HG02798 (cell line): ENCODE measurements at regions not wholly inside any gene's neighbourhood (a gene's known extent, or its start where the extent isn't known, plus 50 kb on each side); places are given as distances from the start of the nearest gene placed in this dataset.
"Not testable (repeated sequence)": the region's sequence is repeated elsewhere in the genome, so short reads cannot be mapped to it uniquely, and the experiment has no call there.

Experiments
- ATAC-seq: cut with Tn5 transposase; IDR thresholded peaks from one replicate; pipeline ENCODE4 v1.9.1; 2021; ENCODE audit warnings: mild to moderate bottlenecking; ENCODE audit not compliant: unreplicated experiment, poor library complexity

DNA sequence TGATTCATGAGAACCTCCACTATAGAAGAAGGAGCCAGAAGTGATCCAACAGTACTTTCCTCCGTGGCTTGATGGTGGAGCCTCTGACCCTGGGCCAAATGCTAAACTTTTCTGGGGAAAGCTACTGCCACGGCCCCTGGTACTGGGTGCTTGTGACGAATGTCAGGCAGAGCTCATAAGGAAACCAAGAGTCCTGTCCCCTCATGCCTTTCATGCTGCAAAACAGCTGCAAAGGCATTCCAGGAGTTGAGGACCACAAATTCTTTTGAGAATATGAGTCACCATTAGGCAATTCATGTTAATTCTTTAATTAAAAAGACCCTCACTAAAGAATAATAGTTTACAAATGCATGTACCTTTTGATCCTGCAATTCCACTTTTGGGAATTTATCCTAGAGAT is 700.4 kb upstream of the FAM241A start:
- not testable (repeated sequence) for ATAC-seq

GRCh38 chr4:111449657-111450056 is 695.6 kb upstream of the FAM241A start:
- no peak for ATAC-seq

- ATAC-seq: no peak
These were observed 694.4 kb upstream of the FAM241A start for GRCh38 chr4:111450867-111451266.

GRCh38 chr4:111453216-111453615 is 692.0 kb upstream of the FAM241A start:
- ATAC-seq: no peak

GRCh38 chr4:111454961-111455360 is 690.3 kb upstream of the FAM241A start:
- ATAC-seq: no peak

DNA sequence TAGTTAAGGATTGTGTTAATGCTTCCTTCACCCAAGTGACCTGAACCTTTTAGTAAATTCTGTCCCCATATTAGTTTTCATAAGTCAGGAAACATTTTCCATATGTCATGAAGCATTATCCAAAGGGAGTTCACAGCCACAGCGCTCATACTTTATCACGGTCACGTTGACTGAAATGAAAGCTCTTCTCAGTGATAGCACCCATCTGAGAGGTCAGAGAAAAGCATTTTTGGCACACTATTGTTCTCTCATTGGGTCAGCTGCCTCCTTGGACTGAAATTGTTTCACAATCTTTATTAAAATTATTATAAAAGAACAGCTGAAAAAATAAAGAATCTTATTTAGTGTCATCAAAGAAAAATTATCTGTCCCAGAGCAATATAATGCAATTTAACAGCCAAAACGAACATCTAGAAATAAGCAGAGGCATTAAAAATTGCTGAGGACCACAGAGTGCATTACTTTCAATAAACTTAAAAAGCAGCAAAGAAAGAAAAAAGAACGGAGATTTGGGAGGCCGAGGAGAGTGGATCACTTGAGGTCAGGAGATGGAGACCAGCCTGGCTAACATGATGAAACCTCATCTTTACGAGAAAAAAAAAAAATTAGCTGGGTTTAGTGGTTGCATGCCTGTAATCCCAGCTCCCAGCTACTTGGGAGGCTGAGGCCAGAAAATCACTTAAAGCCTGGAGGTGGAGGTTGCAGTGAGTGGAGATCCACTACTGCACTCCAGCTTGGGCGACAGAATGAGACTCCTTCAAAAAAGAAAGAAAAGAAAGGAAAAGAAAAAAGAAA is 680.8 kb upstream of the FAM241A start:
- no peak for ATAC-seq

GRCh38 chr4:111466811-111467604 is 678.2 kb upstream of the FAM241A start:
- ATAC-seq: no peak

- no peak for ATAC-seq
These were observed 670.3 kb upstream of the FAM241A start for GRCh38 chr4:111475001-111475400.

DNA sequence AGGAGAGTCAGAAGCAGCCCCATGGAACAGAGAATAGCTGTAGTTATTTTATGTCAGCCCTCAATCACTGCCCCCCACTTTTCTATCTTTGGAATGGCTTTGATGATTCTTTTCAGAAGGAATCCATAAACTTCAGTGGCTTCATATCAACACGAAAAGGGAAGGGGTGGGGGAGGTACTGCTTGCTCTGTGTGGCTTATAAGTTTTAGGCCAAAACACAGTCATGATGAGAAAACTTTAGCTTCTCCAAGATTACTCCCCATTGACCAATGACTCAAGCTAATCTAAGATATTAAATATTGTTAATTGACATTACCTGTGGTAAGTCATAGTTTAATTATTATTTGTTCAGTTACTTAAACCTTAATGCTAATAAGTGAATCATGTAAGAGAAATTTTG is 669.6 kb upstream of the FAM241A start:
- ATAC-seq: no peak

- ATAC-seq: no peak
These were observed 664.7 kb upstream of the FAM241A start for GRCh38 chr4:111480510-111480909.

GRCh38 chr4:111483375-111484169 is 661.7 kb upstream of the FAM241A start:
- no peak for ATAC-seq

GRCh38 chr4:111492496-111492895 is 652.8 kb upstream of the FAM241A start:
- no peak for ATAC-seq

- ATAC-seq: no peak
These were observed 650.8 kb upstream of the FAM241A start for GRCh38 chr4:111494471-111494870.

DNA sequence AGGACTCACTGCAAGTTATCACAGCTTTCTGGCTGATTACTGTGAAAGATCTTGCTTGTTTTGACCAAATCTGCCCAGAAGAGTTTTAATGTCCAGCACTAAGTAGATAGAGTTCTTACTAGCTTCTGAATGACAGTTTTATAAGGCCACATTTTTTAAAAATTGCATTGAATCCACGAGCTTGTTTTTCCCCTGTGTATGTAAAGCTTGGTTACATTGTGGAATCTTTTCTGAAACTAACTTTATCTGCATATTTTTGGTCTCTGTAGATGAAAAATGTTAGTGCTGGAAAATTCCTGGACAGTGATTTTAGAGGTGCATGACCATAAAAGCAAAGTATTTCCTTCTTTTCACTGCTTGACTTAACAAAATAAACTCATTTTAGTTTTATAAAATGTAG is 650.3 kb upstream of the FAM241A start:
- ATAC-seq: no peak

DNA sequence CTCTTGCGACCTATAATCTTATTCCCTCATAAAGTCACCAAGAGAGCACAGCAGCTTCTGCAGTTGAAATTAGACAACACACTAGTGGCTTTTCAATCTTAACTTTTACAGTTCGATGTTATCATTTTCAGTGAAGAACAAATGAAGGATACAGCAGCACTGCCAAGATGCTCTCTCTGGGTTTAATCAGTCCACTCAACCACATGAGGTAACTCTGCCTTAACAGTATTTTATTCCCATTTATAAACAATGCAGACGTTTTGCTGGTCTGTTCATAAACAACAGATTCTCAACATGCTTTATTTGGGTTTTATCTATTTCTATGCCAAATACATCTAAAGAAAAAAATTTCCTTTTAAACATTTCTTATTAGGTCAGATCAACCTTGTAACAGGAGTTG is 646.0 kb upstream of the FAM241A start:
- ATAC-seq: no peak

GRCh38 chr4:111499706-111500105 is 645.5 kb upstream of the FAM241A start:
- no peak for ATAC-seq

- no peak for ATAC-seq
These were observed 644.4 kb upstream of the FAM241A start for GRCh38 chr4:111500858-111501257.

DNA sequence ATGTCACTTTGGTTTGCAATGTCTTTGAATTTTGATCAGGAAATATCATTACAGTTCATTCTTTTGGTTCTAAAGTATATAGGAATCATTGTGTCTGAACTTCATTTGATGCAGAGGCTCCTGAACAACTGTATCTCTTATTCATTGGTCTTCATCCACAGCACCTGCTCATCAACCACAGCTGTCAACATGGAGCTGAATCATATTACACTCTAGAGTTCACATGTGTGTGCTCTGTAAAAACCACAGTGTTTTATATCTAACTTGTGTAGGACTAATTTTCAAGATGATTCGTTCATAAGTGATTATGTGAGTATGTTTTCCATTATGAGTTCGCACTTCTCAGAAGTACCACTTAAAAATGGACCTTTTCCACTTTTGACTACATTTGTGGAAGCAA is 643.3 kb upstream of the FAM241A start:
- ATAC-seq: no peak

DNA sequence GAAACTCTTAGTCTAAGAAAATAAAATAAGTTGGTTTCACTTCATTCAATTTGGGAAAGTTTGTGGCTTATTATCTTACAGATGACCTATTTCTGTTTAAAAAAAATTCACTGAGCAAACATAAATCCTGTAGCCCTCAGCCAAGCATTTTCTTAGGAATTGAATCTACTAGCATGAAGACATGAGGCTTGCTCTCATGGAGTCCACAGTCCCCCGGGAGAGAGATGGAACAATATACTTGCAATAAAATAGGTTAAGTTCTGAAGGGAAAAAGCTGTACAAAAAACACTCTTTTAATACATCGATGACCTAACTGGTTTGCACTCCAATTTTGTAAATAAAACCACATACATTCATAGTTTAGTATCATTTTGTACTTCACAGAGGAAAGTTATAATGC is 642.6 kb upstream of the FAM241A start:
- no peak for ATAC-seq

DNA sequence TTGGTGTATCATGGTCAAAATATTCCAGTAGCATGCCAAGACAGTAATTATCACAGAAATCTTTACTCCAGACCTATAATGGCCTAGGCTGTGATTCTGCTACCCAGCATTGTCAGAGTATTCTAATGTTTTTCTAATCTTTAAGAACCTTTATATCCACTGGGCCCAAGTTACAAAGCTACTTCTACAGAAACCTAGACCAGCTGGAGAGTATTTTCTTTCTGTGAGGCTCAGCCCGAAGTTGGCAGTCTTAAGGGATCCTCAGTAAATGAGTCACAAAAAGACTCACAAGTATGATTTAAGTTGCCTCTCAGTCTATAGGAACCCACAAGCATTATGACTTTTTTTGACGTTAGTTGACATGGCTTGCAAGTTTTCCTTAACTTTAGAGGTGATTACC is 638.5 kb upstream of the FAM241A start:
- ATAC-seq: no peak

GRCh38 chr4:111510535-111510934 is 634.7 kb upstream of the FAM241A start:
- no peak for ATAC-seq
